OCI-LY3 (cell line): ENCODE measurements at regions not wholly inside any gene's neighbourhood (a gene's known extent, or its start where the extent isn't known, plus 50 kb on each side); places are given as distances from the start of the nearest gene placed in this dataset.

Experiments used
- CTCF ChIP-seq: fragments of 200-600, 300-600 bp; sonication (generic); IDR thresholded peaks from 2 replicates; pipeline ENCODE4 v1.5.1; 2014; ENCODE audit warnings: antibody characterized with exemption, low read length, low read depth
- EZH2phosphoT487 ChIP-seq: fragments of 200-600 bp; shearing (Covaris generic); IDR thresholded peaks from 2 replicates; pipeline ENCODE4 v1.6.1; 2018; ENCODE audit warnings: antibody characterized with exemption, mixed run types, low read depth

GRCh38 chr9:109872901-109873300 is 92.9 kb downstream of the PALM2AKAP2 start:
- no peak for TF ChIP-seq EZH2phosphoT487
- no peak for TF ChIP-seq CTCF
